ENCODE measurements at regions not wholly inside any gene's neighbourhood (a gene's known extent, or its start where the extent isn't known, plus 50 kb on each side); places are given as distances from the start of the nearest gene placed in this dataset.
"Not testable (repeated sequence)": the region's sequence is repeated elsewhere in the genome, so short reads cannot be mapped to it uniquely, and the experiment has no call there.

- no peak for DNase-seq (ENCODE audit: low spot score)
Observed at GRCh38 chrX:15116900-15117299, 153.0 kb downstream of the ASB9 start.

- DNase-seq (ENCODE audit: low spot score), result no peak
Observed at GRCh38 chrX:15114743-15115566, 154.9 kb downstream of the ASB9 start.

- no peak for DNase-seq (ENCODE audit: low spot score)
Observed at GRCh38 chrX:15107367-15107988, 162.4 kb downstream of the ASB9 start.

GRCh38 chrX:15098505-15098904 lies 171.4 kb downstream of the ASB9 start:
- no peak for DNase-seq (ENCODE audit: low spot score)

GRCh38 chrX:15087747-15088146 lies 182.1 kb downstream of the ASB9 start:
- no peak for DNase-seq (ENCODE audit: low spot score)

GRCh38 chrX:15073313-15073712 lies 196.6 kb downstream of the ASB9 start:
- DNase-seq (ENCODE audit: low spot score), result no peak

GRCh38 chrX:15072880-15073279 lies 197.0 kb downstream of the ASB9 start:
- DNase-seq (ENCODE audit: low spot score), result no peak

GRCh38 chrX:15072259-15072658 lies 197.6 kb downstream of the ASB9 start:
- DNase-seq (ENCODE audit: low spot score), result no peak

GRCh38 chrX:15059474-15059873 lies 186.3 kb downstream of the MOSPD2 start:
- DNase-seq (ENCODE audit: low spot score), result no peak

- DNase-seq (ENCODE audit: low spot score), result no peak
Observed at GRCh38 chrX:15056044-15056443, 182.8 kb downstream of the MOSPD2 start.

GRCh38 chrX:15055146-15055930 lies 182.1 kb downstream of the MOSPD2 start:
- DNase-seq (ENCODE audit: low spot score), result no peak

GRCh38 chrX:15050395-15050794 lies 177.2 kb downstream of the MOSPD2 start:
- no peak for DNase-seq (ENCODE audit: low spot score)

GRCh38 chrX:15043538-15043937 lies 170.3 kb downstream of the MOSPD2 start:
- no peak for DNase-seq (ENCODE audit: low spot score)

- DNase-seq (ENCODE audit: low spot score), result no peak
Observed at GRCh38 chrX:15033917-15034316, 160.7 kb downstream of the MOSPD2 start.

- no peak for DNase-seq (ENCODE audit: low spot score)
Observed at GRCh38 chrX:15017491-15017890, 144.3 kb downstream of the MOSPD2 start.

- no peak for DNase-seq (ENCODE audit: low spot score)
Observed at GRCh38 chrX:15016051-15016450, 142.8 kb downstream of the MOSPD2 start.

GRCh38 chrX:15014281-15014680 lies 141.1 kb downstream of the MOSPD2 start:
- DNase-seq (ENCODE audit: low spot score), result no peak

GRCh38 chrX:15013461-15013860 lies 140.2 kb downstream of the MOSPD2 start:
- no peak for DNase-seq (ENCODE audit: low spot score)

- DNase-seq (ENCODE audit: low spot score), result no peak
Observed at GRCh38 chrX:14997271-14997670, 124.0 kb downstream of the MOSPD2 start.

- not testable (repeated sequence) for DNase-seq (ENCODE audit: low spot score)
Observed at GRCh38 chrX:14984425-14984824, 111.2 kb downstream of the MOSPD2 start.

All from germinal center (tissue), 1 donor.